Natural killer cell treated with Interleukin-12 subunit alpha and Interleukin-12 subunit beta and Interleukin-15 and Interleukin-18, amount 100 ng/mL, for 72 hours (primary cell): ENCODE measurements at regions not wholly inside any gene's neighbourhood (a gene's known extent, or its start where the extent isn't known, plus 50 kb on each side); places are given as distances from the start of the nearest gene placed in this dataset.

ENCODE experiments used
- ATAC-seq, 2 donors: fragments of 150-1000 bp; cut with Tn5 transposase in 1 of 2; sonication (Bioruptor Pico), chemical (Tn5 transposase) in 1 of 2; 2 replicates each; pipeline ENCODE4 v1.10.0; 2021
- DNase-seq: peaks from one replicate; pipeline ENCODE4 v3.0.0; 2022; ENCODE audit warnings: low spot score
- H3K27ac Mint-ChIP-seq, 2 donors: 1 replicate in 1 of 2; 2 replicates in 1 of 2; pipeline ENCODE4 v1.8.0; 2022; ENCODE audit warnings: mixed read lengths in 2 of 2, mild to moderate bottlenecking in 1 of 2, moderate library complexity in 1 of 2
- H3K27me3 Mint-ChIP-seq, 2 donors: 1 replicate in 1 of 2; 2 replicates in 1 of 2; pipeline ENCODE4 v1.8.0; 2022; ENCODE audit warnings: mixed read lengths in 2 of 2
- H3K36me3 Mint-ChIP-seq: one replicate; pipeline ENCODE4 v1.8.0; 2022; ENCODE audit warnings: mixed read lengths
- H3K4me1 Mint-ChIP-seq, 2 donors: 1 replicate in 1 of 2; 2 replicates in 1 of 2; pipeline ENCODE4 v1.8.0; 2022; ENCODE audit warnings: low read depth in 2 of 2, mixed read lengths in 2 of 2, mild to moderate bottlenecking in 1 of 2
- H3K4me3 Mint-ChIP-seq: one replicate; pipeline ENCODE4 v1.8.0; 2022; ENCODE audit warnings: mixed read lengths
- H3K9me3 Mint-ChIP-seq: 2 replicates; pipeline ENCODE4 v1.8.0; 2022; ENCODE audit warnings: mixed read lengths

DNA sequence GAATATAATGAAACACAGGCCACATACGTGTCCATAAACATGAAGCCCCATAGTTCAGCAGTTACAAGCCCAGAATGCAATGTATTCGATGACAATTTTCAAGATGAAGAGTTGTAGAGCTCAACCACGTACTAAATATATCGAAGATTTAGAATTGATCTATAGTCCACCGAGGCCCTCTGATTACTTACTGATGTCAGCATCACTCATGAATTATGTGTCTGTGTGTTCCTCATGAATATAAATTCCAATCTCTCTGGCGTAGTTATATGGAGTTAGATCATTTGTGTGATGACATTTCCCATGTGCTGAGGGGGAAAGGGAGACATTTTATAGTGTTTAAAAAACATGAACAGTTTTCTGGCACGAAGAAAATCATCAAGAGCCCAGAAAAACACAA lies 97.5 kb downstream of the PFDN4 start:
- ATAC-seq = no peak
- Mint-ChIP-seq H3K9me3 (no peaks in the 10 kb centered on the region), H3K27me3 (peaks cover 19 to 51% of the 10 kb centered on the region in 2 donors)

DNA sequence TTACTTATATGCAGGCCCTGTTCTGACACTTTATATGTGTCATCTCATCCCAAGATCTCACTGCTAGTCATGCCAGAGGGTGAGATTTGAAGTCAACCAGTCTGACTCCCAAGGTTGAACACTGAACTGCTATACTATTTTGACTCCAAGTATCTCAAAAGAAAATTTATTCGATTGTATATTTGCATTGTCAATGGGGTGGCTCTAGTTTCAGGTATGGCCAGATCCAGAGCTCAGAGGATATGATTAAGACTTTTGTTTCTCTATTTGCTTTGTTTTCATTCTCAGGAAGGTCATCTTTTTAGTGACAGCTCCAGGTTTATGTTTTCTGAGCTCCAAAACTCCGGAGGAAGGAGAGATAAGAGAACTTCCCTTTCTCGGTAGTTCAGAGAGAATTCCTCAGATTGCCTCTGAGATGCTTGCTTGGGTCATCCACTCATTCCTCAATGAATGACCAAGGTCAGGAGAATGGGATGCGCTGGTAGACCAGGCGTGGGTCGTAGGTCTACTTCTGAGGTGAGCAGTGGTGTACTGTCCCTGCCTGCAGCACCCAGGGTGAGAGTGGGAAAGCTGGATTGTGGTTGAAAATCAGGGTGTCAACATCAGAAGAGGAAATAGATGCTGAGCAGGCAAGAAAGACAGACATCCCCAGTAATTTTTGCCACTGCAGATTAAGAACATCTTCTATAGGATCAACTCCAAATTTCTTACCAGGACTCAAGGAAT lies 99.3 kb downstream of the PFDN4 start:
- Mint-ChIP-seq H3K36me3 (no peaks in the 10 kb centered on the region), H3K27ac (no peak overlapping the region), H3K4me1 (no peaks in the 10 kb centered on the region), H3K4me3 (no peak overlapping the region), H3K9me3 (no peaks in the 10 kb centered on the region), H3K27me3 (peaks cover 19 to 66% of the 10 kb centered on the region in 2 donors)
- DNase-seq = no peak
- no peak for ATAC-seq

More for the DNA sequence above, 97.5 kb downstream of the PFDN4 start:
- no peaks in the 10 kb centered on the region for H3K36me3 Mint-ChIP-seq
- H3K4me1 Mint-ChIP-seq = no peaks in the 10 kb centered on the region
- no peak overlapping the region for H3K4me3 Mint-ChIP-seq
- no peak for DNase-seq
- no peak overlapping the region for H3K27ac Mint-ChIP-seq

DNA sequence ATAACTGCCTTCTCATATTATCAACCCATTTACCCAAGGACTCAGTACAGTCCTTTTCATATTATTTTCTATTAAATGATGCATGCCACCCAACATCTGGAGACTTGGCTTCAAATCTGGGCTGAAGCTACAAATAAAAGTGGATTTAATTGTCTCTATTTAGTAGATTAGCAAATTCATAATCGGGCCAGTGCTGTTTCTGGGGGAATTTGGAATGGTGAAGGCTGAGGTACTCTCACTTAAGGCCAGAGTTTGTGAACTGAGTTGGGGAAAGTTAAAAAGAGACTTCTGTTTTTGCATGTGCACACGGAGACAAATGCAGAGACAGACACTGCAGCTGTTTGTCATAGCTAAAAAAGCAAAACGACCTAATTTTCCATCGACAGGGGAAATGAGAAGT lies 100.9 kb downstream of the PFDN4 start:
- no peak for DNase-seq
- ATAC-seq = no peak
- H3K9me3 Mint-ChIP-seq = no peaks in the 10 kb centered on the region
- peaks cover 16 to 60% of the 10 kb centered on the region in 2 donors for H3K27me3 Mint-ChIP-seq
- H3K27ac Mint-ChIP-seq = no peak overlapping the region
- no peaks in the 10 kb centered on the region for H3K4me1 Mint-ChIP-seq
- no peak overlapping the region for H3K4me3 Mint-ChIP-seq
- H3K36me3 Mint-ChIP-seq = no peaks in the 10 kb centered on the region

DNA sequence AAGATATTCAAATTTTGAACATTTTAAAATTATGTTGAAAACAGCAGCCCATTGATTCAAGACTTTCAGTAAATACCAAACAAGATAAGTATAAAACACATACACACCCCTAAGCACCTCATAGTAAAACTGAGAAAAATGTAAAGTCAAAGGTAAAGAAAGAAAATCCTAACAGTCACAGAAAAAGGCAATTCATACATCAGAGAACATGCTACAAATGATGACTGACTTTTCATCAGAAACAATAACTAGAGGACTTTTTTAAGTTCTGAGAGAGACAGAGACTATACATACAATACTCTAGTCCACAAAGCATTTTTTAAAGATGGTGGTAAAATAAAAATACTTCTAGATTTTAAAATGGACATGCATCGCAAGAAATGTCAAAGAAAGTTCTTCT lies 111.0 kb downstream of the PFDN4 start:
- ATAC-seq (no peak), DNase-seq (no peak)
- Mint-ChIP-seq H3K36me3 (no peaks in the 10 kb centered on the region), H3K27ac (no peak overlapping the region), H3K4me1 (no peaks in the 10 kb centered on the region), H3K4me3 (no peak overlapping the region), H3K9me3 (peaks cover 3% of the 10 kb centered on the region), H3K27me3 (peaks cover 27 to 54% of the 10 kb centered on the region in 2 donors)

DNA sequence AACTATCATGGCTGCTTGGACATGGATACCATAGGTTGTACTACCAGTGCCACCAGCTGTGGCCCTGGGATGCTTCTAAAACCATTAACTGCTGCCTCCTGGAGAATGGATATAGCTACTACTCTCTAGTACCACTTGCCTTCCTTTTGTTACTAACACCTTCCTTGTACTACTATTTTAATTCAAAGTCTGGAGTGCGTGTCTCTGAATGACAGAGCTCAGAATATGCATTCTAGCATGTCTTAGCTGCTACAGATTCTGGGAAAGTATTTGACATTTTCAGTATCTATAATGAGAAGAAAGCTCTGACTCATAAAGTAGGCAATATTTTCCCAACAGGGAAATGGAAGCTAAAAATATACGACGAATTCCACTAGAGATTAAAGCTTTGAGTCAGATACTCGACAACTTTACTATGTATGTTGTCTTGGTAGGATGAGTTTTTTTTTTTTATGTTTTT lies 112.3 kb downstream of the PFDN4 start:
- Mint-ChIP-seq H3K4me1 (no peaks in the 10 kb centered on the region), H3K27me3 (peaks cover 24 to 54% of the 10 kb centered on the region in 2 donors), H3K9me3 (peaks cover 3% of the 10 kb centered on the region), H3K4me3 (no peak overlapping the region), H3K27ac (no peak overlapping the region), H3K36me3 (no peaks in the 10 kb centered on the region)
- DNase-seq (no peak), ATAC-seq (no peak)

DNA sequence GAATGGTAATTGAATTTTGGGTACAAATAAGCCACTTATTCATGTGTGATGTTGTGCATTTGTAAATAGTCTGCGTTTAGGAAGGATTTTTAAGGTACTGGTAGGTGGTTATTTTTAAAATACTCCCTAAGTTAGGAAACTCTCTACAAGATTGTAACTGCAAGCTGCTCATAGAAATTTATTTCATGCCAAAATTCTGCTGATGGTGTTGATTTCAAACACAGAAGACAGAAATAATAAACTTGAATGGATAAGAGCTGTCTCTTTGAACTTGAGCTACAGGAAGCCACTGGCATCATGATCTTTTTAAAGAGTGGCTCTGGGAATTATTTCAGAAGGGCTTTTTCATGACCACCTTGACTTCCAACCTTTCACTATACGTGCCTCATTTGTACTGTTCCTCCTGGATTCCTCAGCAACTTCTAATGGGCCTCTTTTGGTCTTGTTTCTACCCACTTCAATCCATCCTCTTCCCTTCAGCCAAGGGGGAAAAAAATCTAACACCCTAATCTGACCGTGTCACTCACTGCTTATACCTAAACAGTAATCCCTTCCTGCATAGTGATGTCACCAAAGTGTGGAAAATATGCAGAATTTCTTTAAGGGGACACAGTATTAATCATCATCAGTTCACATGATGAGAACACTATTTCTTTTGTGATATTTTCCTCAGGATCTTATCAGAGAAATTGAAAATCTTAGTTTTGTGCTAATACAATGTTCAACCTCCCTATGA lies 113.6 kb downstream of the PFDN4 start:
- Mint-ChIP-seq H3K4me1 (no peaks in the 10 kb centered on the region), H3K4me3 (no peak overlapping the region), H3K27me3 (peaks cover 21 to 43% of the 10 kb centered on the region in 2 donors), H3K36me3 (no peaks in the 10 kb centered on the region), H3K9me3 (peaks cover 3% of the 10 kb centered on the region), H3K27ac (no peak overlapping the region)
- DNase-seq (no peak), ATAC-seq (no peak)

DNA sequence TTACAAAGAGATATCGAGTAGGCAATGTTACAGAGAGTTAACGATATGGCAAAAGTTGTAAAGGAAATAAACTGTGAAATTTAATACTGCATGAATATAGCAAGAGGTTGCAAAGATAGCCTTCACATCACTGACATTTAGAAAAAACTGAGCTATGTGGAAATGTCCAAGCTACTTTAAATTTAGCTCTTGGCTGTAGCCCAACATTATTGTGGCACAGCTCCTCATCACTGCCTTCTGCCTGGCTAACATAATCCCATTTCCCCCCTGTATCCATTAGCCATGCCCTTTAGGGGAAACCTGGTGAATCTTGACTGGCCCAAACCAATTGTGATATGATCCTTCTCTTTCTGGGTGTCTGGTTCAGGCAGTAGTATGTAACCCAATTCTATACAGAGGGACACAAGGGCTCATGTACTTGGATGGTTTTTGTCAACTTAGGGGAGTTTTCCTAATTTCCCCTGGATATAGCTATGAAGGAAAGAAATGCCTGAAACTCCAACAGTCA lies 115.4 kb downstream of the PFDN4 start:
- peaks cover 16 to 43% of the 10 kb centered on the region in 2 donors for H3K27me3 Mint-ChIP-seq

DNA sequence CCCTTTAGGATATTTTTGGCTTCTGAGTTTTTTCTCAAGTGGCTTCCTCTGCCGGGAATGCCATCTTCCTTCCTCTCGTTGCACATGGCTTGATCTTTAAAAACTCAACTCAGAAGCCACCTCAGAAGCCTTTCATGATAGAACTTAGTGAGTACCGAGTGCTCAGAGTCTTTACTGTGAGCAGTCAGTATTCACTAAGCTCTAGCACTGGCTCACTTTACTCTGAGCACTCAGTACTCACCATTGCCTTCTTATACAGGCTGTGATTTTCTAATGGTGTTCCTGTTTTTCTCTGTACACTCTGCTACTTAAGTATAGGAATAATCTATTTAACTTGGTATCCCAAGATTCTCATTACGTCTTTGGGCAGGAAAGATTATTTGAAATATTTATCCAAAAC lies 116.2 kb downstream of the PFDN4 start:
- DNase-seq (no peak), ATAC-seq (no peak)
- Mint-ChIP-seq H3K9me3 (no peaks in the 10 kb centered on the region), H3K36me3 (no peaks in the 10 kb centered on the region), H3K4me3 (no peak overlapping the region), H3K27ac (no peak overlapping the region), H3K4me1 (no peaks in the 10 kb centered on the region), H3K27me3 (peaks cover 16 to 43% of the 10 kb centered on the region in 2 donors)

More for the DNA sequence above, 115.4 kb downstream of the PFDN4 start:
- Mint-ChIP-seq H3K4me1 (no peaks in the 10 kb centered on the region), H3K4me3 (no peak overlapping the region), H3K27ac (no peak overlapping the region), H3K36me3 (no peaks in the 10 kb centered on the region), H3K9me3 (no peaks in the 10 kb centered on the region)
- ATAC-seq = no peak
- no peak for DNase-seq

DNA sequence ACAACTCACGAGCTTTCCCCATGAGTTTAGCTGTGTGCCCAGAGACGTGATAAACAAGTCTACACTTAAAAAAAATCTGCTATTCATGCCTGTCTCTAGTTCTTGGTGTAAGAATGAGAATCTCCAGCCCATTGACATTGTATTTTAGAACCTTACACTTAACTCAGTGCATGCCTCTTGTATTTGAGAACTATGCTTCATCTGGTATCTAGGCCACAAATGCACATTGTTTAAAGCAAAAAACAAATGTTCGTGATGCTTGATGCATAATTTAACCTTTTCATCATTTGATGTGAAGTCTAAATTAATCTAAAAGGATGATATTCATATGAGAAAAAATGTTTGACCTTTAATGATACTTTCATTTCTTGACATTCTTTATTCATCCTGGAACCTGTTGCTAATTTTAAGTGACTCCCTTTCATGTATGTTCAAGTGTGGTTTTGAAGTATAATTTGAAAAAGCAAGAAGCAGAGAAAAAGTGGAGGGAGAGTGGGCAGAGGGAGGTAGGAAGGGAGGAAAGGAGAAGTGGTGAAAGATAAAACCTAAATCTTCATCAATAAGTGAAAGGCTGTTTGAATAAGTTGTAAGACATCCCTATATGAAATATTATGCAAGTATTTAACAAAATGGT lies 116.9 kb downstream of the PFDN4 start:
- Mint-ChIP-seq H3K9me3 (no peaks in the 10 kb centered on the region), H3K27ac (no peak overlapping the region), H3K27me3 (peaks cover 14 to 36% of the 10 kb centered on the region in 2 donors), H3K36me3 (no peaks in the 10 kb centered on the region), H3K4me3 (no peak overlapping the region), H3K4me1 (no peaks in the 10 kb centered on the region)
- DNase-seq (no peak), ATAC-seq (no peak)

DNA sequence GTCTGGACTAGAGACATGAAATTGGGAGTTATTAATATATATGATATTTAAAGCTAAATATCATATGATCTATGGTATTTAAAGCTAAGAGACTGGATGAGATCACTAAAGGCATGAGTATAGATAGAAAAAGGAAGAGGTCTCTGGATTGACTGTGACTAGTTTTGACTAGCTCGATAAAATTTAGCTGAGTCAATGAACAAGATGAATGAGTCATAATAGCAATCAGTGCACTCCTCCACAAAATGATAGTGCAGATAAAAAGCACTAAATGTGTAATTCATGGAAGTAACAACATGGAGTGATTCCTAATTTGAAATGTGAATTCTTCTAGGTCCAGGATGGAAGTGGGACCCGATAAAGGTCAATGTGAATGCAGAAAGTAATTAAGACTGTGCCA lies 127.4 kb downstream of the PFDN4 start:
- H3K9me3 Mint-ChIP-seq = peaks cover 2% of the 10 kb centered on the region
- no peaks in the 10 kb centered on the region for H3K4me1 Mint-ChIP-seq
- peaks cover 5 to 18% of the 10 kb centered on the region in 2 donors for H3K27me3 Mint-ChIP-seq
- no peaks in the 10 kb centered on the region for H3K36me3 Mint-ChIP-seq
- ATAC-seq (no peak), DNase-seq (no peak)
- H3K4me3 Mint-ChIP-seq = no peak overlapping the region
- H3K27ac Mint-ChIP-seq = no peak overlapping the region

DNA sequence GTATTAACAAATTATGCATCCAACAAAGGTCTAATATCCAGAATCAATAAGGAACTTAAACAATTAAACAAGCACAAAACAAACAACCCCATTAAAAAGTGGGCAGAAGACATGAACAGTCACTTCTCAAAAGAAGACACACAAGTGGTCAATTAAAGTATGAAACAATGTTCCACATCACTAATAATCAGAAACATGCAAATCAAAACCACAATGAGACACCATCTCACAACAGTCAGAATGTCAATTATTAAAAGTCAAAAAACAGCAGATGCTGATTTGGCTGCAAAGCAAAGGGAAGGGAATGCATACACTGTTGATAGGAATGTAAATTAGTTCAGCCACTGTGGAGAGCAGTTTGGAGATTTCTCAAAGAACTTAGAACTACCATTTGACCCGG lies 129.3 kb downstream of the PFDN4 start:
- DNase-seq (no peak), ATAC-seq (no peak)
- H3K27me3 Mint-ChIP-seq = peaks cover 5 to 14% of the 10 kb centered on the region in 2 donors
- no peak overlapping the region for H3K27ac Mint-ChIP-seq
- H3K4me1 Mint-ChIP-seq = no peaks in the 10 kb centered on the region
- no peak overlapping the region for H3K4me3 Mint-ChIP-seq
- H3K36me3 Mint-ChIP-seq = no peaks in the 10 kb centered on the region
- H3K9me3 Mint-ChIP-seq = peaks cover 2% of the 10 kb centered on the region

DNA sequence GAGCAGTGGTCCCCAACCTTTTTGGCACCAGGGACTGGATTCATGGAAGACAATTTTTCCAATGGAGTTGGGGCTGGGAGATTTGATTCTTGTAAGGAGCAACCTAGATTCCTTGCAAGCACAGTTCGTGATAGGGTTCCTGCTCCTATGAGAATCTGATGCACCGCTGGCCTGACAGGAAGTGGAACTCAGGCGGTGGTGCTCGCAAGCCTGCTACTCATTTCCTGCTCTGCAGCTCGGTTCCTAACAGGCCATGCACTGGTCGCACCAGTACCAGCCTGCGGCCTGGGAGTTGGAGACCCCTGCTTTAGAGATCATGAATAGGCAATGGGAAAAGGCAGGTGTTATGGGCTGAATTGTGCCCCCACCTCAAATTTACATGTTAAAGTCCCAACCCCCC lies 131.2 kb downstream of the PFDN4 start:
- no peaks in the 10 kb centered on the region for H3K36me3 Mint-ChIP-seq
- H3K4me1 Mint-ChIP-seq = no peaks in the 10 kb centered on the region
- H3K27ac Mint-ChIP-seq = no peak overlapping the region
- peaks cover 2% of the 10 kb centered on the region for H3K9me3 Mint-ChIP-seq
- ATAC-seq (no peak), DNase-seq (no peak)
- peaks cover 10 to 21% of the 10 kb centered on the region in 2 donors for H3K27me3 Mint-ChIP-seq
- H3K4me3 Mint-ChIP-seq = no peak overlapping the region

DNA sequence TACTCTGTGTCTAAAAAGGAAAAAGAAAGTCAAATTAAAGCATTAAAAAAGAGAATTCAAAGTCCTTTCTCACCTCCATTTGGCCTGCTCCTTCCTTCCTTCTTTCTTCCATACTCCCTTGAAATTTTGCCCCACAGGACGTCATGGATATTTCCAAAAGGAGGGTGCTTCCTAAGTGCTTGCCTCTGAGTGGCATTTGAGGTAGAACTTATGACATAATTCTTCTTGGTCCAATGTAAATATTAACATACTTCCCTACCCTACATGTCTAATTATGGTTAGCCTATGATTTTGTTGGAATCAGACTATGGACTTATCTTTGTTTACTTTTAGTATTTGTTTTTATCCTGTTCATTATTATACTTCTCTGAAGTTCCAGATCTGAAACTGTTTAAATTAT lies 132.3 kb downstream of the PFDN4 start:
- Mint-ChIP-seq H3K27me3 (peaks cover 5 to 12% of the 10 kb centered on the region in 2 donors), H3K9me3 (peaks cover 2% of the 10 kb centered on the region), H3K4me3 (no peak overlapping the region), H3K4me1 (no peaks in the 10 kb centered on the region), H3K36me3 (no peaks in the 10 kb centered on the region), H3K27ac (no peak overlapping the region)
- ATAC-seq (no peak), DNase-seq (no peak)

DNA sequence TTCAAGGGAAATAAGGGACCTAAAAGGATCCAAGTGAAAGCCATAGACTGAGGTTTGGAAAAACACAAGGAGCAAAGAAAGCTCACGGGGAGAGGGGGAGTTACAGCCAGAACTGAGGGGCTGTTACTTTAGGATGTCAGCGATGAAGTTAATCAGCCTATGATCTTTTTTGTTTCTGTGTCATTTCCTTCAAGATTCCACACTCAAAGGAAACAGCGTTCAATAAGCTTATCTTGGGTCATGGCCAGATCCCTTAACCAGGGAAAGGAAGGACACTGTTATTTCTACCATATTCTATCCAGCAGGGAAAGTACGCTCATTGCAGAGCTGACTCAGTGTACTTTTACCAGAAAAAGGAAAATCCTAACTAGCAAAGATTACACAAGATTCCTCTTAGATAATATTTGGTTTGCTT lies 132.8 kb downstream of the PFDN4 start:
- DNase-seq (no peak), ATAC-seq (no peak)
- Mint-ChIP-seq H3K27ac (no peak overlapping the region), H3K4me1 (no peaks in the 10 kb centered on the region), H3K36me3 (no peaks in the 10 kb centered on the region), H3K4me3 (no peak overlapping the region), H3K27me3 (peaks cover 5 to 15% of the 10 kb centered on the region in 2 donors), H3K9me3 (peaks cover 2% of the 10 kb centered on the region)
